SH-SY5Y (cell line): ENCODE measurements at regions not wholly inside any gene's neighbourhood (a gene's known extent, or its start where the extent isn't known, plus 50 kb on each side); places are given as distances from the start of the nearest gene placed in this dataset.

Experiments
- GATA2 ChIP-seq: IDR thresholded peaks from 2 replicates; pipeline ENCODE4 v1.6.1; 2011; ENCODE audit warnings: mild to moderate bottlenecking, low read depth, low read length
- GATA3 ChIP-seq: IDR thresholded peaks from 2 replicates; pipeline ENCODE4 v1.6.1; 2011; ENCODE audit warnings: low read depth, mild to moderate bottlenecking, low read length, moderate library complexity

DNA sequence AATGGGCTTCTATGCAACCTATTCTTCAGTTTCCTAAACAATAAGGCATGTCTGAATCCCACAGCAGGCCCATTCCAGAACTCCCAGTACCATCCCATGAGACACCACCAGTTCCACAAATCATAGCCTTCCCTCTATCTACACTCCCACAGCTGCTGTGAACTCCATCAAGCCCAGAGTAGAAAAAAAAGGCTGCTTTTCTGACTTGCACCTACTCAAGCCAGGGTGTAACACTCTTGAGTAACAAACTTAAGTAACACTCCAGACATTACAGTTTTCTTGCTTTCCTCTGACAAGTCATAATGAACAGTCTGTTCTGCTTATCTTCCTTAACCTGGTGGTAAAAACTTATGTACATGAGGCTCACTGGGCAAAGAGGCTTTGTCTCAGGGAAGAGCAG, 283.1 kb downstream of the NFKBIZ start:
- TF ChIP-seq GATA3, result no peak
- no peak for TF ChIP-seq GATA2
